ENCODE measurements at regions not wholly inside any gene's neighbourhood (a gene's known extent, or its start where the extent isn't known, plus 50 kb on each side); places are given as distances from the start of the nearest gene placed in this dataset.

DNA sequence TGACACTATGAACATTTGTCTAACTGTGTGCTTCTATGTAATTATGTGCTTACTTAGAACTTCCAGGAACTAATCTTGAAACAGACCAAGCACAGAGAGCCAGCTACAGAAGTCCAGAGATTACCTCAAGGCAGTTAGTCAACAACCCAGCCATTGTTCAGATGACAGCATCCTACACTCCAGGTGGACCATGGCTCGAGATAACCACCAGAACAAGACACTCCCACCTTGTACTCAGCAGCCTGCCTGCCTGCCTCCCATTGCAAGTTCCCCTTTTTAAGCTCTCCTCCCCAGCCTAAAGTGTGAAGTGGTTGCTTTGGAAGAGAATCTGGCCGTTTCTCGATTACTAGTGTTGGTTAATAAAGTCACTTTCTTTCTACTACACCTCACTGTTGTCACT lies 1080.6 kb upstream of the LRRN3 start:
- TF ChIP-seq, protein P1, sequence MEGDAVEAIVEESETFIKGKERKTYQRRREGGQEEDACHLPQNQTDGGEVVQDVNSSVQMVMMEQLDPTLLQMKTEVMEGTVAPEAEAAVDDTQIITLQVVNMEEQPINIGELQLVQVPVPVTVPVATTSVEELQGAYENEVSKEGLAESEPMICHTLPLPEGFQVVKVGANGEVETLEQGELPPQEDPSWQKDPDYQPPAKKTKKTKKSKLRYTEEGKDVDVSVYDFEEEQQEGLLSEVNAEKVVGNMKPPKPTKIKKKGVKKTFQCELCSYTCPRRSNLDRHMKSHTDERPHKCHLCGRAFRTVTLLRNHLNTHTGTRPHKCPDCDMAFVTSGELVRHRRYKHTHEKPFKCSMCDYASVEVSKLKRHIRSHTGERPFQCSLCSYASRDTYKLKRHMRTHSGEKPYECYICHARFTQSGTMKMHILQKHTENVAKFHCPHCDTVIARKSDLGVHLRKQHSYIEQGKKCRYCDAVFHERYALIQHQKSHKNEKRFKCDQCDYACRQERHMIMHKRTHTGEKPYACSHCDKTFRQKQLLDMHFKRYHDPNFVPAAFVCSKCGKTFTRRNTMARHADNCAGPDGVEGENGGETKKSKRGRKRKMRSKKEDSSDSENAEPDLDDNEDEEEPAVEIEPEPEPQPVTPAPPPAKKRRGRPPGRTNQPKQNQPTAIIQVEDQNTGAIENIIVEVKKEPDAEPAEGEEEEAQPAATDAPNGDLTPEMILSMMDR (IDR thresholded peaks at IDR 0.05; ENCODE audit: unreplicated experiment) = no peak
- Mint-ChIP-seq H3K27ac (ENCODE audit: unreplicated experiment) (no peak overlapping the region), H3K9me3 (ENCODE audit: low read depth, unreplicated experiment) (no peaks in the 10 kb centered on the region), H3K4me1 (ENCODE audit: low read depth, unreplicated experiment) (no peaks in the 10 kb centered on the region), H3K27me3 (ENCODE audit: unreplicated experiment) (no peaks in the 10 kb centered on the region), H3K4me3 (ENCODE audit: low read depth, unreplicated experiment) (no peak overlapping the region), H3K36me3 (ENCODE audit: insufficient read depth, unreplicated experiment) (no peaks in the 10 kb centered on the region)
- DNase-seq = no peak
- BruUV-seq (replicated peaks) = no TSS peak
- CTCF ChIA-PET = no interaction called here
- intact Hi-C loops (cut with micrococcal nuclease; ENCODE audit: unreplicated experiment) = no loop called here

DNA sequence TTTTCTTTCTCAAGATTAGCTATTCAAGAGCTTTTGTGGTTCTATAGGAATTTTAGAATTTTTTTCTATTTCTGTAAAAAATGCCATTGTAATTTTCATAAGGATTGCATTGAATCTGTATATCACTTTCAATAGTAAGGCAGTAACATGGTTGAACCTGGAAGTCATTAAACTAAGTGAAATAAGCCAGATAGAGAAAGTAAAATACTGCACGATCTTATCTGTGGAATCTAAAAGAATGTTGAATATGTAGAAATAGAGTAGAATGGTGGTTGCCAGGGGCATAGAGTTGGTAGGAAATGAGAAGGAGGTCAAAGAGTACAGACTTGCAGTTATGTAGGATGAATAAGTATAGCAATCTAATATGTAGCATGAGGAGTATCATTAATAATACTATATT lies 1073.5 kb upstream of the LRRN3 start:
- no peaks in the 10 kb centered on the region for H3K36me3 Mint-ChIP-seq (ENCODE audit: insufficient read depth, unreplicated experiment)
- H3K4me3 Mint-ChIP-seq (ENCODE audit: low read depth, unreplicated experiment) = no peak overlapping the region
- no peak for DNase-seq
- no TSS peak for BruUV-seq (replicated peaks)
- CTCF ChIA-PET = no interaction called here
- TF ChIP-seq, protein P1 (IDR thresholded peaks at IDR 0.05; ENCODE audit: unreplicated experiment) = no peak
- intact Hi-C loops (cut with micrococcal nuclease; ENCODE audit: unreplicated experiment) = no loop called here
- H3K9me3 Mint-ChIP-seq (ENCODE audit: low read depth, unreplicated experiment) = no peaks in the 10 kb centered on the region
- H3K4me1 Mint-ChIP-seq (ENCODE audit: low read depth, unreplicated experiment) = no peaks in the 10 kb centered on the region
- H3K27me3 Mint-ChIP-seq (ENCODE audit: unreplicated experiment) = no peaks in the 10 kb centered on the region
- H3K27ac Mint-ChIP-seq (ENCODE audit: unreplicated experiment) = no peak overlapping the region

DNA sequence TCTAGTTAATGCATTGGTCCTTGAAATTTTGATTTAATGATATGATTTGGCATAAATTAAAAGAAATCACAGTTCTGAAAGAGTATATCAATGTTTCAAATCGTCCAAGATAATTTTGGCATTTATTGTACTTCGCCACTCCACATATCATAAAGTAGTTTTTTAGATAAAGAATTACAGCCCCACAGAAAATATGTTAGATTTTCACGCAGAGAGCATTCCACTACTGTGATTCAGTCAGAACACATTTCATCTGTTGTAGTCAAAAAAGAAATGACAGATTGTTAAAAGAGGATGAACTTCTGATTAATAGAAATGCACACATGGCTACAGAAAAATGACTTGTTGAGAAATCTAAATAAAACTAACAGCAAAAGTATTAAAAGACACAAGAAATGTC lies 1063.5 kb upstream of the LRRN3 start:
- intact Hi-C loops (cut with micrococcal nuclease; ENCODE audit: unreplicated experiment) = no loop called here
- no peak for DNase-seq
- Mint-ChIP-seq H3K36me3 (ENCODE audit: insufficient read depth, unreplicated experiment) (no peaks in the 10 kb centered on the region), H3K27ac (ENCODE audit: unreplicated experiment) (no peak overlapping the region), H3K9me3 (ENCODE audit: low read depth, unreplicated experiment) (no peaks in the 10 kb centered on the region), H3K4me1 (ENCODE audit: low read depth, unreplicated experiment) (no peaks in the 10 kb centered on the region), H3K4me3 (ENCODE audit: low read depth, unreplicated experiment) (no peak overlapping the region), H3K27me3 (ENCODE audit: unreplicated experiment) (no peaks in the 10 kb centered on the region)
- CTCF ChIA-PET = no interaction called here
- TF ChIP-seq, protein P1 (IDR thresholded peaks at IDR 0.05; ENCODE audit: unreplicated experiment) = no peak
- BruUV-seq (replicated peaks) = no TSS peak

DNA sequence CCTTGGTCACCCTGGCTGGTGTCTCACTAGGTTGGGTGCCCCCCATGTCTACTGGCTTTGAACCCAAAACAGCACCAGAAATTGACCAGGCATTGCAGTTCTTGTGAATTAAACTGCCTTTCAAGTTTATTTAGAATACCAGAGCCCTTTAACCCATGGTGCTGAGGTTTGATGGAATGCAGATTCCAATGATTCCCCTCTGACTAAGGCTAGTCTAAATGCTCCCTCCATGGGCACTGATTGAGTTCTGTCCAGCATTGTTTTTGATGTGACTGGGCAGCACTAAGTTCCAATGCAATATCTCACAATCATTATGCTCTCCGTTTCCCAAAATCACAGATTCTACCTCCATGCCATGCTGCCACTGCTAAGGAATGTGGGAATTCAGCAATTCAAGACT lies 1047.4 kb upstream of the LRRN3 start:
- Mint-ChIP-seq H3K4me1 (ENCODE audit: low read depth, unreplicated experiment) (no peaks in the 10 kb centered on the region), H3K27me3 (ENCODE audit: unreplicated experiment) (no peaks in the 10 kb centered on the region), H3K9me3 (ENCODE audit: low read depth, unreplicated experiment) (peaks cover 2% of the 10 kb centered on the region), H3K36me3 (ENCODE audit: insufficient read depth, unreplicated experiment) (no peaks in the 10 kb centered on the region), H3K4me3 (ENCODE audit: low read depth, unreplicated experiment) (no peak overlapping the region), H3K27ac (ENCODE audit: unreplicated experiment) (no peak overlapping the region)
- intact Hi-C loops (cut with micrococcal nuclease; ENCODE audit: unreplicated experiment) = no loop called here
- CTCF ChIA-PET = no interaction called here
- TF ChIP-seq, protein P1 (IDR thresholded peaks at IDR 0.05; ENCODE audit: unreplicated experiment) = no peak
- BruUV-seq (replicated peaks) = no TSS peak
- DNase-seq = no peak

DNA sequence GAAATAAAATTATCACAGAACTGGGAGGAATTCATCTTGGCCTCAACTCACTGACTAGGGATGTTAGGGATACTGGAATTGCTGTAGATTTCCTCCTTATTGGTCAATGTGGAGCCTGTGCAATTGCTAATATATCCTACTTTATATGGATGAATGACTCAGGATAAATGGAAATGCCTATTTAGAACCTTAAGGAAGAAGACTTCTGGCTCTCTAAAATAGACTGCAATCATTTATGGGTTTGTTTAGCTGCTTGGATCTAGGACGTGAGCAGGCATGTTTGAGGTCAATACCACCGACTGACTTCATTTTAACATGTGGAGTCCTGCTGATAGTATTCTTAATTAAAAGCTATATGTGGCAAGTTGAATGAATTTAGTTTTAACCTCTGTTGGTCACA lies 1040.1 kb upstream of the LRRN3 start:
- TF ChIP-seq, protein P1 (IDR thresholded peaks at IDR 0.05; ENCODE audit: unreplicated experiment) = no peak
- CTCF ChIA-PET = no interaction called here
- H3K4me3 Mint-ChIP-seq (ENCODE audit: low read depth, unreplicated experiment) = no peak overlapping the region
- H3K36me3 Mint-ChIP-seq (ENCODE audit: insufficient read depth, unreplicated experiment) = no peaks in the 10 kb centered on the region
- H3K4me1 Mint-ChIP-seq (ENCODE audit: low read depth, unreplicated experiment) = no peaks in the 10 kb centered on the region
- intact Hi-C loops (cut with micrococcal nuclease; ENCODE audit: unreplicated experiment) = no loop called here
- no peaks in the 10 kb centered on the region for H3K27me3 Mint-ChIP-seq (ENCODE audit: unreplicated experiment)
- no peak for DNase-seq
- H3K27ac Mint-ChIP-seq (ENCODE audit: unreplicated experiment) = no peak overlapping the region
- no TSS peak for BruUV-seq (replicated peaks)
- peaks cover 2% of the 10 kb centered on the region for H3K9me3 Mint-ChIP-seq (ENCODE audit: low read depth, unreplicated experiment)
